GM12891 (cell line): ENCODE measurements at regions not wholly inside any gene's neighbourhood (a gene's known extent, or its start where the extent isn't known, plus 50 kb on each side); places are given as distances from the start of the nearest gene placed in this dataset.
"Not testable (repeated sequence)": the region's sequence is repeated elsewhere in the genome, so short reads cannot be mapped to it uniquely, and the experiment has no call there.

ENCODE experiments used
- POLR2A ChIP-seq: IDR thresholded peaks from 2 replicates; pipeline ENCODE4 v1.6.1; 2011; ENCODE audit warnings: low read depth, low read length, control low read depth
- POLR2AphosphoS5 ChIP-seq: IDR thresholded peaks from 2 replicates; pipeline ENCODE4 v1.6.1; 2011; ENCODE audit warnings: low read depth, low read length, control low read depth
- TAF1 ChIP-seq: IDR thresholded peaks from 2 replicates; pipeline ENCODE4 v1.6.1; 2011; ENCODE audit warnings: low read depth, low read length, control low read depth

DNA sequence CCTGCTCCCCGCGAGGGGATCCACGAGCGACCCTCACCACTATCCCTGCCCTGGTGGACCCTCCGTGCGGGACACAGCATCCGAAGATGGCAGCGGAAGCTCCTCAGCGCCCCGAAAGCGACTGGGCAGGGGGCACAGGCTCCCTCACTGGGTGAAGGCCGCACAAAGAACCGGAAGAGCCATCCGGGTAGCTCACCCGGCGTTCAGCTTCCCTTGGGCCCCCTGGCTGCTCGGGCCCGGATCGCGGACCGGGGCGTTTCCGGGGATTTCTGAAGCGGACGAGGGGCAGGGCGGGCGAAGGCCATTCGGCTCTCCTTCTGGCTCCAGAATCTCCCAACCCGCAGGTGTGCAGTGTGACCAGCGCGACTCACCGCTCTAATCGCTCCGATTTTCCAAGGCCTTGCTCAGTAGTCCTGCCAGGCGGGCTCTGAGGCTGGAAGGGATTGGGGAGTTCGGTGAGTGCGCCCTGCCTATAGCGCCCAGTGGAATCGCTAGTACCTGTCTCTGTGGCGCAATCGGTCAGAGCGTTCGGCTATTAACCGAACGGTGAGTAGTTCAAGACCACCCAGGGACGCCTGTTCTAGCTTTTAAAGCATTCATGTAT, 94.3 kb upstream of the NBPF11 start:
- TF ChIP-seq POLR2AphosphoS5, POLR2A, TAF1: not testable (repeated sequence)
